ENCODE measurements at regions not wholly inside any gene's neighbourhood (a gene's known extent, or its start where the extent isn't known, plus 50 kb on each side); places are given as distances from the start of the nearest gene placed in this dataset.

DNA sequence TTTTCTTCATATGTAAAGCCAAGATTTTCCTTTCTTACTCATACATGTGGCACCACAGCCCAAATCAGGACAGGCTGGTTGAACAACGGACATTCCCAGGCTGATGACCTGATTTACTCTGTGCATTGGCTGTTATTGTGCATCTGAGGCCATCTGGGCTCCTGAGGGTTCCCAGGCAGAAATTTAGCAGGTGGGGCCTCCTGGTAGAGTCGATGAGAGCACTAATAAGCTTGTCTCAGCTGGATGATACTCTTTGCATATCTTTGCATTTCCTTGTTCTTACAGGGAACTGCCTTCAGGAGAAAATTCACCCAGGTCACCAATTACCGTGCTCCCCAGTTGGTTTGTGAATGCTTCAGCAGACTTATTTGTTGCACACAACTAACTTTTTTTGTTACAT is 605.1 kb downstream of the ELAVL2 start:
- Histone ChIP-seq H4K20me1 (ENCODE audit: insufficient read depth, low read length) (no peaks in the 10 kb centered on the region), H2AK5ac (ENCODE audit: low read depth, low read length) (no peak overlapping the region), H2AFZ (replicated peaks; ENCODE audit: low read length, poor library complexity) (no peak overlapping the region), H3K9me3 (ENCODE audit: control insufficient read depth, insufficient read depth, low read length) (peaks cover 2% of the 10 kb centered on the region; the same call in 1 of the 2 replicates), H2BK15ac (ENCODE audit: low read depth, low read length) (no peak overlapping the region), H3K14ac (replicated peaks; ENCODE audit: low read depth, low read length) (no peak overlapping the region), H2BK120ac (ENCODE audit: low read depth, low read length) (no peak overlapping the region), H2BK5ac (ENCODE audit: low read depth, low read length, poor library complexity, severe bottlenecking) (no peak overlapping the region), H3K18ac (ENCODE audit: low read depth, low read length) (no peak overlapping the region), H3K27me3 (ENCODE audit: control insufficient read depth, insufficient read depth, low read length) (no peaks in the 10 kb centered on the region), H3K9ac (ENCODE audit: low read depth, low read length) (no peak overlapping the region), H3K4me1 (ENCODE audit: control insufficient read depth, insufficient read depth, low read length) (no peaks in the 10 kb centered on the region), H3K27ac (ENCODE audit: insufficient read depth, low read length) (no peak overlapping the region), H3K23ac (ENCODE audit: low read depth, low read length) (no peak overlapping the region), H3K4me2 (ENCODE audit: low read depth, low read length) (no peak overlapping the region), H3K4ac (ENCODE audit: low read depth, low read length) (no peak overlapping the region), H2BK20ac (ENCODE audit: low read depth, low read length) (no peak overlapping the region), H4K5ac (ENCODE audit: low read depth, low read length) (no peak overlapping the region), H3K79me1 (ENCODE audit: low read depth in 1 of 2, low read length in 2 of 2) (no peaks in the 10 kb centered on the region), H3K56ac (ENCODE audit: extremely low read depth, insufficient read depth, low read length) (no peak overlapping the region), H3K4me3 (ENCODE audit: insufficient read depth, low read depth, low read length) (no peak overlapping the region), H3K36me3 (ENCODE audit: control insufficient read depth, insufficient read depth, low read length) (no peaks in the 10 kb centered on the region), H3K9me1 (ENCODE audit: insufficient read depth, low read length) (no peaks in the 10 kb centered on the region), H2AK9ac (replicated peaks; ENCODE audit: low read depth, low read length, poor library complexity) (no peak overlapping the region), H4K8ac (ENCODE audit: low read depth in 2 of 2, low read length in 2 of 2) (no peak overlapping the region), H4K91ac (ENCODE audit: insufficient read depth, low read depth, low read length) (no peak overlapping the region)
- no TSS peak for BruUV-seq (replicated peaks)
- DNase-seq: no peak
- ChIA-PET CTCF (no interaction called here), POLR2A (ENCODE audit: unreplicated experiment) (no interaction called here)
- intact Hi-C loops (cut with micrococcal nuclease): no loop called here
- WGBS, 2 experiments (ENCODE audit: extremely low coverage in 2 of 2, insufficient read length in 1 of 2): no CpG with 5 or more reads among the region's 3 CpGs
- dilution Hi-C loops (cut with HindIII; ENCODE audit: low sequenced_read_pairs, unreplicated experiment): no loop called here
- TF ChIP-seq CTCF (conservative IDR thresholded peaks at IDR 0.05; ENCODE audit: low read depth, low read length): no peak
- TF ChIP-seq MAZ (IDR thresholded peaks at IDR 0.05; ENCODE audit: borderline replicate concordance, low read depth, low read length): no peak
- no peak for TF ChIP-seq MXI1 (IDR thresholded peaks at IDR 0.05; ENCODE audit: borderline replicate concordance, low read depth, low read length)
- TF ChIP-seq ELK1 (IDR thresholded peaks at IDR 0.05; ENCODE audit: borderline replicate concordance, low read depth, low read length): no peak
- TF ChIP-seq CHD1 (IDR thresholded peaks at IDR 0.05; ENCODE audit: low read depth, low read length): no peak
- no peak for TF ChIP-seq RFX5 (IDR thresholded peaks at IDR 0.05; ENCODE audit: low read depth, low read length)
- TF ChIP-seq SMC3 (IDR thresholded peaks at IDR 0.05; ENCODE audit: low read depth, low read length): no peak
- TF ChIP-seq RCOR1 (IDR thresholded peaks at IDR 0.05; ENCODE audit: insufficient replicate concordance, low read length): no peak
- in situ Hi-C loops (cut with MboI; ENCODE audit: low sequenced_read_pairs): no loop called here
- ATAC-seq (ENCODE audit: low read depth): no peak

Data from IMR-90 (cell line).